HK-2 (cell line): ENCODE measurements at regions not wholly inside any gene's neighbourhood (a gene's known extent, or its start where the extent isn't known, plus 50 kb on each side); places are given as distances from the start of the nearest gene placed in this dataset.

ENCODE experiments used
- DNase-seq: peaks from one replicate; pipeline ENCODE4 v3.0.0-alpha.2; 2018; ENCODE audit not compliant: unreplicated experiment

DNA sequence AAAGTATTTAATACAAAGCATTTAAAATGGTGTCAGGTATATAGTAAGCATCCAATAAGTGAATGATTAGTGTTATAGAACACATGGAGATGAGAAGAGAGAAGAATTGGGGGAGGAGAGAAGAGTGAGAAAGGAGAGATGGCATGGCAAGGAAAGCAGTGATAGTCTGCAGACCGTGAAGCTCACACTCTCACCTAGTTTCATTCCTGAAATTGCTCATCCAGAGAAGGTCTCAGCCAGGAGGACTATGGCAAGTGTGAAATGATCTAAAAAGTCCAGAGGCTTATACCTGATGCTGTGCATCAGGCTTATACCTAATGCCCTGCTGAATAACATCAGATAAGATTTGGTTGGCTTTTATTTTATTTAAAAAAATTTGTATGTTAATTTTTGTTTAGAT is 351.6 kb upstream of the KLF12 start:
- no peak for DNase-seq

DNA sequence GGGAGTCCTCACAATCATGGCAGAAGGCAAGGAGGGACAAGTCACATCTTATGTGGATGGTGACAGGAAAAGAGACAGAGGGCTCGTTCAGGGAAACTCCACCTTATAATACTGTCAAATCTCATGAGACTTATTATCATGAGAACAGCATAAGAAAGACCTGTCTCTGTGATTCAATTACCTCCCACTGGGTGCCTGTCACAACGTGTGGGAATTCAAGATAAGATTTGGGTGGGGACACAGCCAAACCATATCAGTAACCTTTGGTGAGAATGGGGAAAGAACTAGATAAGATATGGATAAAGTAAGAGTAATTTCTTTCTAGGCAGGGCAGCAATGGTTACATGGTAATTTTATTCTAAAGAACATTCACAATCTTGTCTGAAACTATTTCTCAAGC is 344.9 kb upstream of the KLF12 start:
- DNase-seq, result no peak

GRCh38 chr13:74476788-74477187 is 342.6 kb upstream of the KLF12 start:
- DNase-seq, result no peak

GRCh38 chr13:74476365-74476764 is 342.2 kb upstream of the KLF12 start:
- no peak for DNase-seq

DNA sequence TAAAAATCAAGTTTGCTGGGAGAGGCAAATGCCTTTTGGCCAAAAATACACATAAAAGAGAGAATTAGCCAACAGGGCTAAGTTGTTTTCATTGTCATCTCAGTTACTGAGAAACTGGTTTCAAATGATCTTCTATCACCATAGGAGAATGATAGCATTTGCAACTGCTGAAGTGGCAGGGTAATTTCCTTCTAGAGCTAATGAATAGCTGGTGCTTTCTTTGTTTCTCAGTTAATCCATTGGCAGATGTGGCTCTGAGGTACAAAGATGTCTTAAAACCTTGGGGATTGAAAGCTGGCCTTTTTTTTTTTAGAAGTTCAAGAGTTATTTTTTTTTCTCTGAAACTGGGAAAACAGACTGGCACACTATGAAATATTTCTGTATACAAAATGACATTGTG is 332.7 kb upstream of the KLF12 start:
- no peak for DNase-seq

DNA sequence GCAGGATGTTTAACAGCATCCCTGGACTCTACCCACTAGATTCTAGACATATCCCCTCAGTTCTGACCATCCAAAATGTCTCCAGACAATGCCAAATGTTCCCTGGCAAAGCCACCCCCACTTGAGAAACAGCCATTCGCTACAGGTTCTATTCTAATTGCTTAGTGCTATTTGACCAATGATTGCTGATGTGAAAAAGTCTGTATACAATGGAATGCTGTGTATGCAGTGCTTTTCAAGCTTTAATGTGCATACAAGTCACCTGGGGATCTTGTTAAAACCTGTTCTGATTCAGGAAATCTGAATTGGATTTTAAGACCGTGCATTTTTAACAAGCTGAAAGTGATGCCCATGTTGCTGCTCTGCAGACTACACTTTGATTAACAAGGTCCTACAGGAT is 331.8 kb upstream of the KLF12 start:
- no peak for DNase-seq

GRCh38 chr13:74465271-74465670 is 331.1 kb upstream of the KLF12 start:
- DNase-seq, result no peak

DNA sequence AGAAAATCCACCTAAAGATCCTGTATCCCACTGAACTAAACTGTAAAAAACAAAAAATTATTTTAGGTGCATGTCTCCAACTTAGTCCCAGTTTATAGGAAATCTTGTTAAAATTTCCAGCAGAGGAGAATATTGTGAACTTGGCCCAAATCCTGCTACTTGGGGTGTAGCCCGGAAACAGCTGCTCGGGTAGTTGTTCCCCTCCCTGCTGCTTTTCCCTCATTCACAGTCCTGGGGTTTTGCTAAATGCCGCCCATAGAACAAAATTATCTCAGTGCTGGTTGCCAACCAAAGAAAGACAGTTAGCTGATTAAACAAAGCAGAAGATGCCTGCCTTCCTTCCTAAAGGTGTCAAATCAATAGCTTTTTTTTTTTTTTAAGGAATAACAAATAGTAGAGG is 330.5 kb upstream of the KLF12 start:
- no peak for DNase-seq

GRCh38 chr13:74461011-74461410 is 326.8 kb upstream of the KLF12 start:
- DNase-seq, result no peak

GRCh38 chr13:74452881-74453280 is 318.7 kb upstream of the KLF12 start:
- DNase-seq, result no peak

DNA sequence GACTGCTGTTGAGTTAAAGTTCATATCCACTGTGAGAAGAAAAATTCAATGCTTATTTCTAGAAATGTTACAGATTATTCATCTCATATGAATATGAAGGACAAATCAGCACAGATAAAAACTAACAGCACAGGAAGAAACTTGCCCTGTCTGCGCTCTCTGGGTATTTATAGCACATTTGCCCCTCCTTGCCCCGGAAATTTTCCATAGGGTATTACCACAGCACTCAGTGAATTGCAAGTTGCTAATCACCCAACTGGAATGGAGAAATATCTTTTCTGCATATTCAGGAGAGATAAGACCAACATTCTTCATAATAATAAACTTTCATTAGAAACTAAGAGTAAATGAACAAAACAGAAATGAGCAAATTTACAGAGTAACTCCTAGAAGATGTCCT is 318.0 kb upstream of the KLF12 start:
- DNase-seq, result no peak

DNA sequence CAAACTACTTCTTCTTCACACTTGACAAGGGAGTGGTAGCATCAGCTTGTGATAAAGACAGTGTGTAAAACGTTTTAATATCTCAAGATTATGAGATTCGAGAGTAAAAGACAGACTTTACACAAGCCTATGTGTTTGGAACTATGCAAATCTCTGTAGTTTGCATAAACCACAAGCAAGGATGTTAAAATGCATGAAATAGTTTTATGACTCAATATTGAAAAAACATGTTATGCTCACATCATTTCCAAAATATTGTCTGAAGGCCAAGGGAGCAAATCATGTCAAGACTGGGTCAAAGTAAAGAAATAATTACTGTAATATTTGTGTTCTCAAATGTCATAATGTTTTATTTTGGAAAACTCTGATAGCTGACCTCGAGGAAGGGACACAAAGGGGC is 316.8 kb upstream of the KLF12 start:
- no peak for DNase-seq

- DNase-seq, result no peak
These were observed 316.3 kb upstream of the KLF12 start for GRCh38 chr13:74450525-74450845.

- no peak for DNase-seq
These were observed 315.8 kb upstream of the KLF12 start for GRCh38 chr13:74449811-74450524.

GRCh38 chr13:74444864-74445479 is 310.8 kb upstream of the KLF12 start:
- no peak for DNase-seq

DNA sequence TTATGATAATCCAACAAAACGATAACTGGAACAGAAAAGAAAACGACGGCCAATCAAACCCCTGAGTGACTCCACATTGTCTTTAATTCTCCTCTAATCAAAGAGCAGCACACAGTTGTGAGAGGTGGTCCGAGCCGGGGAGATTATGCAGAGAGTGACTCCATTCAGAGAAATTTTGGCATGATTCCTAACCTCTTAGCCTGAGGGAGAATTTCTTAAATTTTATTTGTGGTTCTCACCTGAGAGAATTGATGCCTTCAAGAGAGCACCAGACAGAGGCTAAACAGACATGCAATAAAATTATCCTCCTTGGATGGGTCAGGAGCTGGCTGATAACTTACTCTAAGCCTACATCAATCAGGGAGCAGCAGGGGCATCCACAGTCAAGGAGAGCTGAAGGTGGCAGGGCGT is 310.0 kb upstream of the KLF12 start:
- no peak for DNase-seq

- no peak for DNase-seq
These were observed 309.4 kb upstream of the KLF12 start for GRCh38 chr13:74443631-74444030.

GRCh38 chr13:74442751-74443150 is 308.5 kb upstream of the KLF12 start:
- DNase-seq, result no peak

GRCh38 chr13:74438901-74439300 is 304.7 kb upstream of the KLF12 start:
- DNase-seq, result no peak

DNA sequence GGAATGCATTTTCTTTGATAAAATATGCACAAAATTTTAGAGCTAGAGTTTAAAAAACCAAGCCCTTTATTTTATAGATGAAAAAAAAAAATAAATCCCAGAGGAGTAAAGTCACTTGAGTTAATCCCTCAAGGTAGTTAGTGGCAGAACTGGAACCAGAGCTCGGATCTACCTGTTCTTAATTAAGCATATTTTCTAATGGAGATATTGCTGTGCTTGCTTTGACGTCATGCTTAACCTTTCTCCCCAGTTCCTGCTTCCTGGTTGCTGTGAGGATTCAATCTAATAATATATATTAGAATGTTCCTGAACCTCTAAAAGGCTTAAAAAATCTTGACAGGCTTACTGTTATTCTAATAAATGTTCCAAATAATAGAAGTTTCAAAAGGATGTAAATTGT is 300.6 kb upstream of the KLF12 start:
- DNase-seq, result no peak

DNA sequence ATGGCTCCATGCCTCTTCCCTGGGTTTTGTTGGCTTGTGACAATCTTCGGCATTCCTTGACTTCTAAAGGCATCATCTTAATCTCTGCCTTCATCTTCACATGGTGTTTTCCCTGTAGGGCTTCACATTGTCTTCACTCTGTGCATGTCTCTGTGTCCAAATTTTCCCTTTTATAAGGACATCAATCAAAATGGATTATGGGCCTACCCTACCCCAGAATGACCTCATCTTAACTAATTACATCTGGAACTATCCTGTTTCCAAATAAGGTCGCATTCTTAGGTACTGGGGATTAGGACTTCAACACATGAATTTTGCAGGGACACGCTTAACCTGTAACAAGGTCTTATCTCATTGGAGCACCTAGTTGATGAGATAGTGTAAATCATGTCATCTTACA is 290.3 kb upstream of the KLF12 start:
- no peak for DNase-seq

- DNase-seq, result no peak
These were observed 289.2 kb upstream of the KLF12 start for GRCh38 chr13:74423434-74423833.

DNA sequence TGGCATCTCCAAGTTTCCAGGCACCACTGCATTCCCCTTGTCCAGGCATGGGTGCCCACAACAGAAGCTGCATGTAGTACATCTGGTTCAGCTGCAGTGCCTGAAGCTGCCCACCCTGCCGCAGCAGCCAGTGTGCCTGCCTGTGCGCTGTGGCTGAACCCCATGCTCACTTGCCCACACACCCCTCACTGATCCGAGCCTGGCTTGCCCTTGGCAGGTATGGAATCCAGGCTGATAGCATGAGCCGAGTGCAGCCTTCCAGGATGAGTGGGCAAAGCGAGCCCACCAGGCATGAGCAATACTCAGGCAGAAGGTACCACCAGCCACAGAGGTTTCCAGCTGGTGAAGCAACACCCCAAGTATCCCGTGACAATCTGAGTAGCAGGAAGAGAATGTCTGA is 280.3 kb upstream of the KLF12 start:
- no peak for DNase-seq

DNA sequence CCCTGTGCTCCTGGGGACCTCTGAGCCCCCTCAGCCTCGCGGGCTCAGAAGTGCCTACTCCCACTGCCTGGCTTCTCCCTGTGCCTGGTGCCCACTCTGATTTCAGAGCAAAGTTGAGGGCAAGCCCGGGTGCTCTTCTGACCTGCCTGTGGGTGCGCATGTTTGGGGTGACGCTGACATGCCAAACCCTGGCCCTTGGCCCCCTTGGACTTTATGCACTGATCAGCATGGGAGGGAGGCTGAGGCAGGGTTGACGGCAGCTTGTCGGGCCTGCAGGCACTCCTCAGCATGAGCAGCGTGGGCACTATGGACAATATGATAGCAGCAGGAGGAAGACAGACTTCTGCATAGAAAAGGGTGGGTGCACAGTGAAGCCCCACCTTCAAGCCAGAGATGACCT is 279.3 kb upstream of the KLF12 start:
- DNase-seq, result no peak
